ENCODE measurements at regions not wholly inside any gene's neighbourhood (a gene's known extent, or its start where the extent isn't known, plus 50 kb on each side); places are given as distances from the start of the nearest gene placed in this dataset.

DNA sequence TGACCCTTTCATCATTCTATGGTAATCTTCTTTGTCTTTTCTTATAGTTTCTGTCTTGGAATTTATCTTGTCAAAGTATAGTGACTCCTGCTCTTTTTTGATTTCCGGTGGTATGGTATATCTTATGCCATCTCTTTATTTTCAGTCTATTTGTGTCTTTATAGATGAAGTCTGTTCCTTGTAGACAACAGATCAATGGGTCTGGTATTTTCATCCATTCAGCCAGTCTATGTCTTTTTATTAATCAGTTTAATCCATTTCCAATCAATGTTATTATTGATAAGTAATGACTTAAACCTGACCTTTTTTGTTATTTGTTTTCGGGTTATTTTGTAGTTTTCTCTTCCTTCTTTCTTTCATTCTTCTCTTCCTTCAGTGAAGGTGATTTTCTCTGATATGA is 495.9 kb upstream of the PCDH9 start:
- Histone ChIP-seq H2AFZ (ENCODE audit: control insufficient read depth, low read depth, low read length) (no peak overlapping the region), H3K27me3 (replicated peaks in 1 of 2; ENCODE audit: control insufficient read depth in 2 of 2, insufficient read depth in 2 of 2, low read length in 1 of 2) (no peaks in the 10 kb centered on the region), H3K9ac (ENCODE audit: control insufficient read depth, insufficient read depth, low read length) (no peak overlapping the region), H3K9me3 (replicated peaks; ENCODE audit: control insufficient read depth, insufficient read depth, low read length) (no peaks in the 10 kb centered on the region), H4K20me1 (ENCODE audit: control insufficient read depth, insufficient read depth) (no peaks in the 10 kb centered on the region), H3K79me2 (ENCODE audit: control insufficient read depth, insufficient read depth, low read length) (no peaks in the 10 kb centered on the region), H3K27ac (ENCODE audit: control insufficient read depth, insufficient read depth) (no peak overlapping the region), H3K4me1 (ENCODE audit: control insufficient read depth, insufficient read depth, low read length) (no peaks in the 10 kb centered on the region), H3K4me2 (ENCODE audit: control insufficient read depth, insufficient read depth) (no peak overlapping the region), H3K4me3 (no peak overlapping the region), H3K36me3 (ENCODE audit: control insufficient read depth in 2 of 2, insufficient read depth in 2 of 2, low read length in 1 of 2) (no peaks in the 10 kb centered on the region)
- 21% methylated on average over 2 of the region's 2 CpGs for WGBS (ENCODE audit: insufficient coverage, insufficient replicate concordance, low lambda C conversion rate, missing lambda C conversion rate)
- TF ChIP-seq ESRRA (IDR thresholded peaks at IDR 0.05; ENCODE audit: low read length): no peak
- TF ChIP-seq EP300 (IDR thresholded peaks at IDR 0.05; ENCODE audit: borderline replicate concordance in 1 of 2, control insufficient read depth in 1 of 2, low read depth in 2 of 2, low read length in 2 of 2): no peak
- TF ChIP-seq ETV6 (conservative IDR thresholded peaks at IDR 0.05 in 1 of 2, IDR thresholded peaks at IDR 0.05 in 1 of 2; ENCODE audit: borderline replicate concordance in 1 of 2, low read depth in 1 of 2): no peak
- no peak for TF ChIP-seq RCOR1 (conservative IDR thresholded peaks at IDR 0.05; ENCODE audit: low read depth, low read length)
- TF ChIP-seq MXI1 (IDR thresholded peaks at IDR 0.05; ENCODE audit: low read depth, low read length): no peak
- TF ChIP-seq ATF7 (IDR thresholded peaks at IDR 0.05; ENCODE audit: low read depth): no peak
- ChIA-PET POLR2A (no interaction called here), CTCF (no interaction called here), SMC1A (ENCODE audit: uncharacterized antibody, unreplicated experiment) (no interaction called here), RAD21 (ENCODE audit: unreplicated experiment) (interaction anchor here (1.2 kb wide), 1 partner anchor 11 kb away, joined by 3 read pairs; no protein-coding TSS in a partner anchor)
- no peak for ATAC-seq
- intact Hi-C loops (cut with micrococcal nuclease; ENCODE audit: unreplicated experiment) (no loop called here), in situ Hi-C loops (cut with MboI) (no loop called here)
- BruUV-seq (replicated peaks): no TSS peak
- FAIRE-seq: no peak
- no peak for DNase-seq (ENCODE audit: low read depth, low spot score)

DNA sequence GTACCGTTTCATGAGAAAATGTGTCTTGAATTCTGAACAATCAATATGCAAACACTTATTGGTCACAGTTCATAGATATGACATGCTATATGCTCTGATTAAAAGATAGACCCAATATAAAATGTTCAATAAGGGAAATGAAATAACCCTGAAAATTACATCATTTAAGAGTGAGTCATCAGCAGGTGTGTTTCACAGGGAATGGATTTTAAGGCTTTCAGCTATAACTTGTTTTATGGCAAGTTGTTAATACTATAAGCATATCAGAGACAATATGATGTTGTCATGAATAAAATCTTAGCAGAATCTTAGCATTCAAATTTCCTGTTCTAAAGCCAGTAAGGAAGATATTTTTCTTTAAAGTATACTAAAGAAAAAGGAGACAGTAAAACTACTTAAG is 483.4 kb upstream of the PCDH9 start:
- Histone ChIP-seq H2AFZ (ENCODE audit: control insufficient read depth, low read depth, low read length) (no peak overlapping the region), H3K4me3 (no peak overlapping the region), H3K27me3 (replicated peaks in 1 of 2; ENCODE audit: control insufficient read depth in 2 of 2, insufficient read depth in 2 of 2, low read length in 1 of 2) (no peaks in the 10 kb centered on the region), H3K36me3 (ENCODE audit: control insufficient read depth in 2 of 2, insufficient read depth in 2 of 2, low read length in 1 of 2) (no peaks in the 10 kb centered on the region), H4K20me1 (ENCODE audit: control insufficient read depth, insufficient read depth) (no peaks in the 10 kb centered on the region), H3K9ac (ENCODE audit: control insufficient read depth, insufficient read depth, low read length) (no peak overlapping the region), H3K27ac (ENCODE audit: control insufficient read depth, insufficient read depth) (no peak overlapping the region), H3K79me2 (ENCODE audit: control insufficient read depth, insufficient read depth, low read length) (no peaks in the 10 kb centered on the region), H3K4me2 (ENCODE audit: control insufficient read depth, insufficient read depth) (no peak overlapping the region), H3K9me3 (replicated peaks; ENCODE audit: control insufficient read depth, insufficient read depth, low read length) (no peaks in the 10 kb centered on the region), H3K4me1 (ENCODE audit: control insufficient read depth, insufficient read depth, low read length) (no peaks in the 10 kb centered on the region)
- DNase-seq (ENCODE audit: low read depth, low spot score) (no peak), ATAC-seq (no peak), FAIRE-seq (no peak)
- intact Hi-C loops (cut with micrococcal nuclease; ENCODE audit: unreplicated experiment): no loop called here
- ChIA-PET CTCF (no interaction called here), SMC1A (ENCODE audit: uncharacterized antibody, unreplicated experiment) (no interaction called here), POLR2A (no interaction called here), RAD21 (ENCODE audit: unreplicated experiment) (no interaction called here)
- in situ Hi-C loops (cut with MboI): no loop called here
- 0% methylated on average over 1 of the region's 1 CpG for WGBS (ENCODE audit: insufficient coverage, insufficient replicate concordance, low lambda C conversion rate, missing lambda C conversion rate)
- no TSS peak for BruUV-seq (replicated peaks)
- TF ChIP-seq IRF5 (IDR thresholded peaks at IDR 0.05; ENCODE audit: borderline replicate concordance) (no peak), JUNB (IDR thresholded peaks at IDR 0.05) (no peak), EZH2 (IDR thresholded peaks at IDR 0.05; ENCODE audit: borderline replicate concordance, control insufficient read depth, low read depth, low read length) (no peak), POLR2A (IDR thresholded peaks at IDR 0.05; ENCODE audit: low read depth, low read length) (no peak), IRF3 (IDR thresholded peaks at IDR 0.05) (no peak), BMI1 (IDR thresholded peaks at IDR 0.05; ENCODE audit: borderline replicate concordance) (no peak)
- TF ChIP-seq, protein P1, sequence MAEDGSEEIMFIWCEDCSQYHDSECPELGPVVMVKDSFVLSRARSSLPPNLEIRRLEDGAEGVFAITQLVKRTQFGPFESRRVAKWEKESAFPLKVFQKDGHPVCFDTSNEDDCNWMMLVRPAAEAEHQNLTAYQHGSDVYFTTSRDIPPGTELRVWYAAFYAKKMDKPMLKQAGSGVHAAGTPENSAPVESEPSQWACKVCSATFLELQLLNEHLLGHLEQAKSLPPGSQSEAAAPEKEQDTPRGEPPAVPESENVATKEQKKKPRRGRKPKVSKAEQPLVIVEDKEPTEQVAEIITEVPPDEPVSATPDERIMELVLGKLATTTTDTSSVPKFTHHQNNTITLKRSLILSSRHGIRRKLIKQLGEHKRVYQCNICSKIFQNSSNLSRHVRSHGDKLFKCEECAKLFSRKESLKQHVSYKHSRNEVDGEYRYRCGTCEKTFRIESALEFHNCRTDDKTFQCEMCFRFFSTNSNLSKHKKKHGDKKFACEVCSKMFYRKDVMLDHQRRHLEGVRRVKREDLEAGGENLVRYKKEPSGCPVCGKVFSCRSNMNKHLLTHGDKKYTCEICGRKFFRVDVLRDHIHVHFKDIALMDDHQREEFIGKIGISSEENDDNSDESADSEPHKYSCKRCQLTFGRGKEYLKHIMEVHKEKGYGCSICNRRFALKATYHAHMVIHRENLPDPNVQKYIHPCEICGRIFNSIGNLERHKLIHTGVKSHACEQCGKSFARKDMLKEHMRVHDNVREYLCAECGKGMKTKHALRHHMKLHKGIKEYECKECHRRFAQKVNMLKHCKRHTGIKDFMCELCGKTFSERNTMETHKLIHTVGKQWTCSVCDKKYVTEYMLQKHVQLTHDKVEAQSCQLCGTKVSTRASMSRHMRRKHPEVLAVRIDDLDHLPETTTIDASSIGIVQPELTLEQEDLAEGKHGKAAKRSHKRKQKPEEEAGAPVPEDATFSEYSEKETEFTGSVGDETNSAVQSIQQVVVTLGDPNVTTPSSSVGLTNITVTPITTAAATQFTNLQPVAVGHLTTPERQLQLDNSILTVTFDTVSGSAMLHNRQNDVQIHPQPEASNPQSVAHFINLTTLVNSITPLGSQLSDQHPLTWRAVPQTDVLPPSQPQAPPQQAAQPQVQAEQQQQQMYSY (CRISPR knock-in tag; IDR thresholded peaks at IDR 0.05): no peak
